ENCODE measurements at regions not wholly inside any gene's neighbourhood (a gene's known extent, or its start where the extent isn't known, plus 50 kb on each side); places are given as distances from the start of the nearest gene placed in this dataset.
"Not testable (repeated sequence)": the region's sequence is repeated elsewhere in the genome, so short reads cannot be mapped to it uniquely, and the experiment has no call there.

- TF ChIP-seq, protein P1, sequence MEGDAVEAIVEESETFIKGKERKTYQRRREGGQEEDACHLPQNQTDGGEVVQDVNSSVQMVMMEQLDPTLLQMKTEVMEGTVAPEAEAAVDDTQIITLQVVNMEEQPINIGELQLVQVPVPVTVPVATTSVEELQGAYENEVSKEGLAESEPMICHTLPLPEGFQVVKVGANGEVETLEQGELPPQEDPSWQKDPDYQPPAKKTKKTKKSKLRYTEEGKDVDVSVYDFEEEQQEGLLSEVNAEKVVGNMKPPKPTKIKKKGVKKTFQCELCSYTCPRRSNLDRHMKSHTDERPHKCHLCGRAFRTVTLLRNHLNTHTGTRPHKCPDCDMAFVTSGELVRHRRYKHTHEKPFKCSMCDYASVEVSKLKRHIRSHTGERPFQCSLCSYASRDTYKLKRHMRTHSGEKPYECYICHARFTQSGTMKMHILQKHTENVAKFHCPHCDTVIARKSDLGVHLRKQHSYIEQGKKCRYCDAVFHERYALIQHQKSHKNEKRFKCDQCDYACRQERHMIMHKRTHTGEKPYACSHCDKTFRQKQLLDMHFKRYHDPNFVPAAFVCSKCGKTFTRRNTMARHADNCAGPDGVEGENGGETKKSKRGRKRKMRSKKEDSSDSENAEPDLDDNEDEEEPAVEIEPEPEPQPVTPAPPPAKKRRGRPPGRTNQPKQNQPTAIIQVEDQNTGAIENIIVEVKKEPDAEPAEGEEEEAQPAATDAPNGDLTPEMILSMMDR (IDR thresholded peaks at IDR 0.05; ENCODE audit: borderline replicate concordance, extremely low read depth, low read length, poor library complexity, severe bottlenecking) = not testable (repeated sequence)
- not testable (repeated sequence) for TF ChIP-seq EZH2 (IDR thresholded peaks at IDR 0.05; ENCODE audit: borderline replicate concordance, low read depth, low read length, severe bottlenecking)
Observed at GRCh38 chr22:10699301-10700097, 4828.5 kb upstream of the OR11H1 start.

All from DND-41 (cell line).